DND-41 (cell line): ENCODE measurements at regions not wholly inside any gene's neighbourhood (a gene's known extent, or its start where the extent isn't known, plus 50 kb on each side); places are given as distances from the start of the nearest gene placed in this dataset.

ENCODE experiments used
- ATAC-seq: fragments of 200-7000 bp; cut with Tn5 transposase; 3 replicates; pipeline ENCODE4 v1.9.1; 2021; ENCODE audit warnings: low read depth; ENCODE audit not compliant: insufficient read depth
- DNase-seq: peaks from one replicate; pipeline ENCODE4 v3.0.0-alpha.2; 2020
- H2AFZ ChIP-seq: 2 replicates; pipeline ENCODE4 v1.6.0; 2012; ENCODE audit warnings: low read depth, low read length
- H3K27ac ChIP-seq: 2 replicates; pipeline ENCODE4 v1.5.1; 2012; ENCODE audit warnings: low read length, inconsistent platforms
- H3K27me3 ChIP-seq: fragments of 200-600 bp; sonication (generic); 2 replicates; pipeline ENCODE4 v1.6.0; 2012; ENCODE audit warnings: low read length, mild to moderate bottlenecking, inconsistent platforms; ENCODE audit not compliant: insufficient read depth, poor library complexity
- H3K36me3 ChIP-seq: 2 replicates; pipeline ENCODE4 v1.5.1; 2012; ENCODE audit warnings: low read length, inconsistent platforms; ENCODE audit not compliant: insufficient read depth
- H3K4me1 ChIP-seq: 2 replicates; pipeline ENCODE4 v1.5.1; 2012; ENCODE audit warnings: mild to moderate bottlenecking, low read length; ENCODE audit not compliant: insufficient read depth
- H3K4me2 ChIP-seq: 2 replicates; pipeline ENCODE4 v1.6.0; 2012; ENCODE audit warnings: mild to moderate bottlenecking, moderate library complexity, low read length, inconsistent platforms; ENCODE audit not compliant: insufficient read depth
- H3K4me3 ChIP-seq, 2 experiments: fragments of 200-600 bp in 1 of 2; shearing (Covaris generic) in 1 of 2; 2 replicates each; pipeline ENCODE4 v1.5.1; 2012 to 2016; ENCODE audit warnings: inconsistent platforms in 2 of 2, low read length in 2 of 2, mild to moderate bottlenecking in 2 of 2, low read depth in 1 of 2, moderate library complexity in 1 of 2
- H3K79me2 ChIP-seq: 2 replicates; pipeline ENCODE4 v1.6.0; 2012; ENCODE audit warnings: low read length, inconsistent platforms; ENCODE audit not compliant: insufficient read depth
- H3K9ac ChIP-seq: 2 replicates; pipeline ENCODE4 v1.6.0; 2012; ENCODE audit warnings: low read depth, mild to moderate bottlenecking, inconsistent platforms, low read length, moderate library complexity
- H3K9me3 ChIP-seq: 2 replicates; pipeline ENCODE4 v1.5.1; 2012; ENCODE audit warnings: low read length, moderate library complexity, mild to moderate bottlenecking, inconsistent platforms; ENCODE audit not compliant: insufficient read depth, severe bottlenecking
- H4K20me1 ChIP-seq: 2 replicates; pipeline ENCODE4 v1.6.0; 2012; ENCODE audit warnings: low read length; ENCODE audit not compliant: insufficient read depth
- EZH2 ChIP-seq: IDR thresholded peaks from 3 replicates; pipeline ENCODE4 v1.6.1; 2012; ENCODE audit warnings: borderline replicate concordance, low read depth, mild to moderate bottlenecking, moderate library complexity, low read length, inconsistent platforms; ENCODE audit not compliant: severe bottlenecking
- TF ChIP-seq, protein P1 (sequence below): IDR thresholded peaks from 2 replicates; pipeline ENCODE4 v1.5.1; 2012; ENCODE audit warnings: borderline replicate concordance, low read length, moderate library complexity, mild to moderate bottlenecking; ENCODE audit not compliant: poor library complexity, severe bottlenecking; ENCODE audit errors: extremely low read depth

DNA sequence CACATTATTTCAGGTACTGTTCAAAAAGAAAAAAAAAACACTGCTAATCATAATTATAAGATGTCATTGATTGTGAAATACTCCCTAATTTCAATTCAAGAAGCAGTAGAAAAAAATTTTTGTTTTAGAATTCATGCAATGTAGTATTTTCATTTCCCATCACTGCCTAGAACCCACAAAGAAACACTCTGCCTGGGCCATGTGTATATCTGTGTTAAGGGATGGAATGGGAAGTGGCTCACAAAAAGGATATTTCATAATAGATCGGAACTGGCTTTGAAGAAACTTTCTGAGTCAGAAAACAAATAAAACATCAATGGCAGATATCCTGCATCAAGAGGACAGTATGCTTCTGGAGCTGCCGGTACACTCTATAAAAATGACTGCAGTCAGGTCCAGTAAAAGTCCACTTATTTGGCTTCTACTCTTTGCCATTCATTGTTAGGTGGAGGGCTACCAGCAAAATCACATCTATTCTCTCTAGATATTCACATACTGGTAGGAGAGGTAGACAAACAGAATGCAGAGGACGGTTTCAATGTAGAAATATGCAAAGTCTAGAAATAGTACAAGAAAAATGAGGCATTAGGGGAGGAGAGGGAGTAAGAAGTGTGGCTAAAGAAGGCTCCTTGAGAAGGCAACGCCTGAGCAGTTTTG, 135.0 kb upstream of the TNFAIP3 start:
- no peak overlapping the region for H2AFZ ChIP-seq

DNA sequence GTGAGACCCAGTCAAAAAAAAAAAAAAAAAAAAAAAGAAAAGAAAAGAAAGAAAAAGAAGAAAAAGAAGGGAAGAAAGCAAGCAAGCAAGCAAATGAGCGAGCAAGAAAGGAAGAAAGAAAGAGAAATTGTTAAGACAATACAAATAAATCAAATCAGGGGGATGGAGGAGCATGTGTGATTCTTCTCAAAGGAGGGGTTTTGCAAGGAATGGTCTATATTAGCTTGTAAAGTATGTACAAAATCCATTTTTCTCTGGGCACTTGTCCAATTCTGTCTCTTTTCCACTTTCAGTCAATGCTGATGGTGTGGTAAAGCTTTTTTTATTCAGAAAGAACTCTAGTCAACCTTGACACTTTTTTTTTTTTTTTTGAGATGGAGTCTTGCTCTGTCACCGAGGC, 133.7 kb upstream of the TNFAIP3 start:
- no peak for ATAC-seq
- H2AFZ ChIP-seq = no peak overlapping the region
- H3K4me1 ChIP-seq = peaks cover 68% of the 10 kb centered on the region
- no peaks in the 10 kb centered on the region for H3K79me2 ChIP-seq
- H3K27ac ChIP-seq = peak overlapping the region; percentile 57
- no peak overlapping the region for H3K4me3 ChIP-seq
- H3K27me3 ChIP-seq = no peaks in the 10 kb centered on the region
- TF ChIP-seq, protein P1, sequence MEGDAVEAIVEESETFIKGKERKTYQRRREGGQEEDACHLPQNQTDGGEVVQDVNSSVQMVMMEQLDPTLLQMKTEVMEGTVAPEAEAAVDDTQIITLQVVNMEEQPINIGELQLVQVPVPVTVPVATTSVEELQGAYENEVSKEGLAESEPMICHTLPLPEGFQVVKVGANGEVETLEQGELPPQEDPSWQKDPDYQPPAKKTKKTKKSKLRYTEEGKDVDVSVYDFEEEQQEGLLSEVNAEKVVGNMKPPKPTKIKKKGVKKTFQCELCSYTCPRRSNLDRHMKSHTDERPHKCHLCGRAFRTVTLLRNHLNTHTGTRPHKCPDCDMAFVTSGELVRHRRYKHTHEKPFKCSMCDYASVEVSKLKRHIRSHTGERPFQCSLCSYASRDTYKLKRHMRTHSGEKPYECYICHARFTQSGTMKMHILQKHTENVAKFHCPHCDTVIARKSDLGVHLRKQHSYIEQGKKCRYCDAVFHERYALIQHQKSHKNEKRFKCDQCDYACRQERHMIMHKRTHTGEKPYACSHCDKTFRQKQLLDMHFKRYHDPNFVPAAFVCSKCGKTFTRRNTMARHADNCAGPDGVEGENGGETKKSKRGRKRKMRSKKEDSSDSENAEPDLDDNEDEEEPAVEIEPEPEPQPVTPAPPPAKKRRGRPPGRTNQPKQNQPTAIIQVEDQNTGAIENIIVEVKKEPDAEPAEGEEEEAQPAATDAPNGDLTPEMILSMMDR = no peak
- TF ChIP-seq EZH2 = no peak
- H3K36me3 ChIP-seq = no peaks in the 10 kb centered on the region
- no peaks in the 10 kb centered on the region for H4K20me1 ChIP-seq
- H3K9me3 ChIP-seq = no peaks in the 10 kb centered on the region
- H3K4me2 ChIP-seq = no peak overlapping the region
- no peak for DNase-seq
- no peak overlapping the region for H3K9ac ChIP-seq

More for the DNA sequence above, 135.0 kb upstream of the TNFAIP3 start:
- Histone ChIP-seq H3K79me2 (no peaks in the 10 kb centered on the region), H3K9me3 (no peaks in the 10 kb centered on the region), H3K27me3 (no peaks in the 10 kb centered on the region), H3K27ac (peak overlapping the region; percentile 17; the same call in 1 of the 2 replicates), H3K4me3 (no peak overlapping the region), H3K9ac (no peak overlapping the region), H3K4me1 (peaks cover 55% of the 10 kb centered on the region), H4K20me1 (no peaks in the 10 kb centered on the region), H3K36me3 (no peaks in the 10 kb centered on the region), H3K4me2 (no peak overlapping the region)
- no peak for ATAC-seq
- no peak for DNase-seq
- no peak for TF ChIP-seq EZH2
- TF ChIP-seq, protein P1 = no peak

DNA sequence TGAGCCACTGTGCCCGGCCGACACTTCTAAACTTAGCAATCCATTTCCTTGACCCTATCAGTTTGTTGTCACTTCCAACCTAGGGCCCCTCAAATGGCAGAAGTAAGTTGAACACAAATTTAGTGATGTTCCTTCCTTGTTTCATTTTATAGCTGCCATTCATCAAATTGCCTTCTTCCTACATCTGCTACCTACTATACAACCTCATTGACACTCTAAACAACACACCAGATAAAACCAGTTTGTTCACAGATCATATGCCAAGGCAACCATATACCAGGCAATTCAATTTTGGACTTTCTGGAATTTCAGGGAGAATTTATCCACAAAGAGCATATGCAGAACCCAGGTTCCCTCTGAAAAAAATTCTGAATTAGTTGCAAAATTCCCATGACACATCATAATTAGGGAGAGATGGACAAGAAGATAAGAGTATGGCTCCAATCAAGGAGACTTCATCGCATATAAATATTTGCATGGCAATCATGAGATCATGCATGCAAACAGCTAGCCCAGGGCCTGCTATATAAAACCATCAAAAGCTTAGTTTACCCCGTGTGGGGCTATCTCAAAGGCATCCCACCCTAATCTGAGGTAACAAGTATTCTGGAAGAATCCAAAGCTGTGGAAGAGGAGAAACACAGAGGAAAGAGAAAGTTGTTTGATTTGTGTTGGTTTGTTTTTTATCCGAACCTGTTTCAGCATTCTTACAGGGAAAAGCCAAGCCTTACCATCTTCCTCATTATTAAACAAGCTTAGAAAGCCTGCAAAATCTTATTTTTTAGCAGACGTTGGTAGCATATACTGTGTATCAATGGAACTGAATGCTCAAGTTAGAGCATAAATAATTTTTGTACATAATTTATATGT, 132.8 kb upstream of the TNFAIP3 start:
- H3K79me2 ChIP-seq = no peaks in the 10 kb centered on the region
- H3K9me3 ChIP-seq = no peaks in the 10 kb centered on the region
- no peak overlapping the region for H3K4me2 ChIP-seq
- peak overlapping the region; percentile 61 for H3K9ac ChIP-seq
- H3K4me1 ChIP-seq = peaks cover 77% of the 10 kb centered on the region
- H3K27me3 ChIP-seq = no peaks in the 10 kb centered on the region
- DNase-seq (no peak), ATAC-seq (no peak)
- no peak overlapping the region for H3K4me3 ChIP-seq
- TF ChIP-seq EZH2 = no peak
- TF ChIP-seq, protein P1 = no peak
- H4K20me1 ChIP-seq = no peaks in the 10 kb centered on the region
- no peaks in the 10 kb centered on the region for H3K36me3 ChIP-seq
- no peak overlapping the region; the same call in 1 of the 2 replicates for H2AFZ ChIP-seq
- peak overlapping the region; percentile 97 for H3K27ac ChIP-seq
